Activated naive CD8-positive, alpha-beta T cell treated with anti-CD3 and anti-CD28 coated beads, Interleukin-2, amount 10 ng/mL, durations not matched to agents 7 days and 5 days (primary cell): ENCODE measurements at regions not wholly inside any gene's neighbourhood (a gene's known extent, or its start where the extent isn't known, plus 50 kb on each side); places are given as distances from the start of the nearest gene placed in this dataset.

Experiments
- ATAC-seq: fragments of 150-1000 bp; cut with Tn5 transposase; one replicate; pipeline ENCODE4 v1.10.0; 2021; ENCODE audit warnings: low read depth, moderate library complexity
- POLR2A ChIA-PET: fragments of 350-600 bp; sonication (Branson Sonifier 250); formaldehyde crosslinking; loops from one replicate; lab custom pipeline; 2021; ENCODE audit warnings: antibody characterized with exemption; lab: Charles Lee
- DNase-seq: peaks from one replicate; pipeline ENCODE4 v3.0.0; 2021
- H3K27ac Mint-ChIP-seq: one replicate; pipeline ENCODE4 v1.8.0; 2022; ENCODE audit warnings: mild to moderate bottlenecking, mixed read lengths
- H3K27me3 Mint-ChIP-seq: one replicate; pipeline ENCODE4 v1.8.0; 2022; ENCODE audit warnings: mild to moderate bottlenecking, moderate library complexity, mixed read lengths
- H3K36me3 Mint-ChIP-seq: one replicate; pipeline ENCODE4 v1.8.0; 2021; ENCODE audit warnings: mild to moderate bottlenecking, mixed read lengths
- H3K4me1 Mint-ChIP-seq: one replicate; pipeline ENCODE4 v1.8.0; 2021; ENCODE audit warnings: mixed read lengths
- H3K4me3 Mint-ChIP-seq: one replicate; pipeline ENCODE4 v1.8.0; 2022; ENCODE audit warnings: mild to moderate bottlenecking, moderate library complexity, mixed read lengths
- H3K9me3 Mint-ChIP-seq: one replicate; pipeline ENCODE4 v1.8.0; 2021; ENCODE audit warnings: mixed read lengths

- Mint-ChIP-seq H3K4me3 (no peak overlapping the region), H3K27ac (no peak overlapping the region), H3K27me3 (no peaks in the 10 kb centered on the region), H3K36me3 (no peaks in the 10 kb centered on the region), H3K9me3 (peaks cover 5% of the 10 kb centered on the region), H3K4me1 (no peaks in the 10 kb centered on the region)
- no peak for ATAC-seq
- POLR2A ChIA-PET, result no interaction called here
- DNase-seq, result no peak
Observed at GRCh38 chr3:76938962-76939361, 100.9 kb upstream of the ROBO2 start.

GRCh38 chr3:76940181-76940770 lies 99.6 kb upstream of the ROBO2 start:
- Mint-ChIP-seq H3K27me3 (no peaks in the 10 kb centered on the region), H3K27ac (no peak overlapping the region), H3K9me3 (peaks cover 5% of the 10 kb centered on the region), H3K36me3 (no peaks in the 10 kb centered on the region), H3K4me3 (no peak overlapping the region), H3K4me1 (no peaks in the 10 kb centered on the region)
- ATAC-seq (no peak), DNase-seq (no peak)
- POLR2A ChIA-PET, result no interaction called here

- Mint-ChIP-seq H3K9me3 (peaks cover 6% of the 10 kb centered on the region), H3K27ac (no peak overlapping the region), H3K4me1 (no peaks in the 10 kb centered on the region), H3K4me3 (no peak overlapping the region), H3K36me3 (no peaks in the 10 kb centered on the region), H3K27me3 (no peaks in the 10 kb centered on the region)
- ATAC-seq (no peak), DNase-seq (no peak)
- POLR2A ChIA-PET, result no interaction called here
Observed at GRCh38 chr3:76941376-76941775, 98.5 kb upstream of the ROBO2 start.

GRCh38 chr3:76942101-76942500 lies 97.8 kb upstream of the ROBO2 start:
- Mint-ChIP-seq H3K4me3 (no peak overlapping the region), H3K27me3 (no peaks in the 10 kb centered on the region), H3K9me3 (peaks cover 6% of the 10 kb centered on the region), H3K4me1 (no peaks in the 10 kb centered on the region), H3K36me3 (no peaks in the 10 kb centered on the region), H3K27ac (no peak overlapping the region)
- POLR2A ChIA-PET, result no interaction called here
- ATAC-seq, result no peak
- DNase-seq, result no peak

GRCh38 chr3:76943058-76943457 lies 96.8 kb upstream of the ROBO2 start:
- Mint-ChIP-seq H3K4me1 (no peaks in the 10 kb centered on the region), H3K27me3 (no peaks in the 10 kb centered on the region), H3K27ac (no peak overlapping the region), H3K36me3 (no peaks in the 10 kb centered on the region), H3K4me3 (no peak overlapping the region), H3K9me3 (peaks cover 6% of the 10 kb centered on the region)
- ATAC-seq, result no peak
- DNase-seq, result no peak
- POLR2A ChIA-PET, result no interaction called here

- H3K9me3 Mint-ChIP-seq, result peaks cover 6% of the 10 kb centered on the region
- no peaks in the 10 kb centered on the region for H3K36me3 Mint-ChIP-seq
- DNase-seq (no peak), ATAC-seq (no peak)
- no peak overlapping the region for H3K4me3 Mint-ChIP-seq
- H3K27ac Mint-ChIP-seq, result no peak overlapping the region
- no peaks in the 10 kb centered on the region for H3K27me3 Mint-ChIP-seq
- POLR2A ChIA-PET, result no interaction called here
- no peaks in the 10 kb centered on the region for H3K4me1 Mint-ChIP-seq
Observed at GRCh38 chr3:76943671-76944070, 96.2 kb upstream of the ROBO2 start.

- ATAC-seq (no peak), DNase-seq (no peak)
- no peaks in the 10 kb centered on the region for H3K27me3 Mint-ChIP-seq
- peaks cover 5% of the 10 kb centered on the region for H3K9me3 Mint-ChIP-seq
- H3K4me3 Mint-ChIP-seq, result no peak overlapping the region
- H3K27ac Mint-ChIP-seq, result no peak overlapping the region
- H3K4me1 Mint-ChIP-seq, result no peaks in the 10 kb centered on the region
- no peaks in the 10 kb centered on the region for H3K36me3 Mint-ChIP-seq
- POLR2A ChIA-PET, result no interaction called here
Observed at GRCh38 chr3:76949033-76949432, 90.9 kb upstream of the ROBO2 start.

- ATAC-seq (no peak), DNase-seq (no peak)
- Mint-ChIP-seq H3K4me3 (no peak overlapping the region), H3K27me3 (no peaks in the 10 kb centered on the region), H3K9me3 (peaks cover 5% of the 10 kb centered on the region), H3K36me3 (no peaks in the 10 kb centered on the region), H3K4me1 (no peaks in the 10 kb centered on the region), H3K27ac (no peak overlapping the region)
- POLR2A ChIA-PET, result no interaction called here
Observed at GRCh38 chr3:76949462-76949861, 90.4 kb upstream of the ROBO2 start.

- DNase-seq, result no peak
- POLR2A ChIA-PET, result no interaction called here
- Mint-ChIP-seq H3K36me3 (no peaks in the 10 kb centered on the region), H3K4me1 (no peaks in the 10 kb centered on the region), H3K27me3 (no peaks in the 10 kb centered on the region), H3K9me3 (peaks cover 5% of the 10 kb centered on the region), H3K4me3 (no peak overlapping the region), H3K27ac (no peak overlapping the region)
- no peak for ATAC-seq
Observed at GRCh38 chr3:76950590-76950989, 89.3 kb upstream of the ROBO2 start.

- H3K36me3 Mint-ChIP-seq, result no peaks in the 10 kb centered on the region
- H3K9me3 Mint-ChIP-seq, result peaks cover 6% of the 10 kb centered on the region
- H3K27ac Mint-ChIP-seq, result no peak overlapping the region
- DNase-seq (no peak), ATAC-seq (no peak)
- H3K4me3 Mint-ChIP-seq, result no peak overlapping the region
- H3K27me3 Mint-ChIP-seq, result no peaks in the 10 kb centered on the region
- POLR2A ChIA-PET, result no interaction called here
- no peaks in the 10 kb centered on the region for H3K4me1 Mint-ChIP-seq
Observed at GRCh38 chr3:76954412-76954811, 85.5 kb upstream of the ROBO2 start.

GRCh38 chr3:76958274-76958673 lies 81.6 kb upstream of the ROBO2 start:
- Mint-ChIP-seq H3K27me3 (no peaks in the 10 kb centered on the region), H3K4me3 (no peak overlapping the region), H3K4me1 (no peaks in the 10 kb centered on the region), H3K9me3 (peaks cover 4% of the 10 kb centered on the region), H3K36me3 (no peaks in the 10 kb centered on the region), H3K27ac (no peak overlapping the region)
- ATAC-seq (no peak), DNase-seq (no peak)
- POLR2A ChIA-PET, result no interaction called here

- no peak overlapping the region for H3K4me3 Mint-ChIP-seq
- no peak overlapping the region for H3K27ac Mint-ChIP-seq
- no peaks in the 10 kb centered on the region for H3K27me3 Mint-ChIP-seq
- H3K9me3 Mint-ChIP-seq, result peaks cover 4% of the 10 kb centered on the region
- no peak for ATAC-seq
- no peaks in the 10 kb centered on the region for H3K36me3 Mint-ChIP-seq
- POLR2A ChIA-PET, result no interaction called here
- no peaks in the 10 kb centered on the region for H3K4me1 Mint-ChIP-seq
- no peak for DNase-seq
Observed at GRCh38 chr3:76958861-76959260, 81.0 kb upstream of the ROBO2 start.

GRCh38 chr3:76961284-76961683 lies 78.6 kb upstream of the ROBO2 start:
- Mint-ChIP-seq H3K36me3 (no peaks in the 10 kb centered on the region), H3K27me3 (no peaks in the 10 kb centered on the region), H3K9me3 (peaks cover 2% of the 10 kb centered on the region), H3K27ac (no peak overlapping the region), H3K4me1 (no peaks in the 10 kb centered on the region), H3K4me3 (no peak overlapping the region)
- POLR2A ChIA-PET, result no interaction called here
- DNase-seq (no peak), ATAC-seq (no peak)

- Mint-ChIP-seq H3K4me3 (no peak overlapping the region), H3K9me3 (peaks cover 2% of the 10 kb centered on the region), H3K36me3 (no peaks in the 10 kb centered on the region), H3K27ac (no peak overlapping the region), H3K27me3 (no peaks in the 10 kb centered on the region), H3K4me1 (no peaks in the 10 kb centered on the region)
- ATAC-seq (no peak), DNase-seq (no peak)
- POLR2A ChIA-PET, result no interaction called here
Observed at GRCh38 chr3:76965122-76965725, 74.7 kb upstream of the ROBO2 start.
